ENCODE measurements at regions not wholly inside any gene's neighbourhood (a gene's known extent, or its start where the extent isn't known, plus 50 kb on each side); places are given as distances from the start of the nearest gene placed in this dataset.

- Histone ChIP-seq H2BK20ac (ENCODE audit: low read depth, low read length) (no peak overlapping the region), H2AK9ac (replicated peaks; ENCODE audit: low read depth, low read length, poor library complexity) (no peak overlapping the region), H3K14ac (replicated peaks; ENCODE audit: low read depth, low read length) (no peak overlapping the region), H3K23ac (ENCODE audit: low read depth, low read length) (no peak overlapping the region), H2BK15ac (ENCODE audit: low read depth, low read length) (no peak overlapping the region), H3K18ac (ENCODE audit: low read depth, low read length) (no peak overlapping the region), H2BK5ac (ENCODE audit: low read depth, low read length, poor library complexity, severe bottlenecking) (no peak overlapping the region), H4K20me1 (ENCODE audit: insufficient read depth, low read length) (no peaks in the 10 kb centered on the region), H3K79me1 (ENCODE audit: low read depth in 1 of 2, low read length in 2 of 2) (no peaks in the 10 kb centered on the region), H3K9me3 (ENCODE audit: control insufficient read depth, insufficient read depth, low read length) (peaks cover 13% of the 10 kb centered on the region), H3K9ac (ENCODE audit: low read depth, low read length) (no peak overlapping the region), H3K36me3 (ENCODE audit: control insufficient read depth, insufficient read depth, low read length) (no peaks in the 10 kb centered on the region), H3K56ac (ENCODE audit: extremely low read depth, insufficient read depth, low read length) (no peak overlapping the region), H4K91ac (ENCODE audit: insufficient read depth, low read depth, low read length) (no peak overlapping the region), H4K8ac (ENCODE audit: low read depth in 2 of 2, low read length in 2 of 2) (no peak overlapping the region), H4K5ac (ENCODE audit: low read depth, low read length) (no peak overlapping the region), H2AFZ (replicated peaks; ENCODE audit: low read length, poor library complexity) (no peak overlapping the region), H3K4me1 (ENCODE audit: control insufficient read depth, insufficient read depth, low read length) (no peaks in the 10 kb centered on the region), H3K27ac (ENCODE audit: insufficient read depth, low read length) (no peak overlapping the region), H3K27me3 (ENCODE audit: control insufficient read depth, insufficient read depth, low read length) (no peaks in the 10 kb centered on the region), H3K4me2 (ENCODE audit: low read depth, low read length) (no peak overlapping the region), H3K9me1 (ENCODE audit: insufficient read depth, low read length) (no peaks in the 10 kb centered on the region), H2BK120ac (ENCODE audit: low read depth, low read length) (no peak overlapping the region), H3K4ac (ENCODE audit: low read depth, low read length) (no peak overlapping the region), H2AK5ac (ENCODE audit: low read depth, low read length) (no peak overlapping the region), H3K4me3 (ENCODE audit: insufficient read depth, low read depth, low read length) (no peak overlapping the region)
- dilution Hi-C loops (cut with HindIII; ENCODE audit: low sequenced_read_pairs, unreplicated experiment): no loop called here
- TF ChIP-seq ELK1 (IDR thresholded peaks at IDR 0.05; ENCODE audit: borderline replicate concordance, low read depth, low read length): no peak
- no peak for TF ChIP-seq BHLHE40 (IDR thresholded peaks at IDR 0.05; ENCODE audit: low read depth, low read length)
- no peak for TF ChIP-seq MXI1 (IDR thresholded peaks at IDR 0.05; ENCODE audit: borderline replicate concordance, low read depth, low read length)
- no peak for TF ChIP-seq USF2 (IDR thresholded peaks at IDR 0.05; ENCODE audit: low read depth, low read length)
- no peak for TF ChIP-seq POLR2A (IDR thresholded peaks at IDR 0.05; ENCODE audit: low read depth, low read length)
- no peak for TF ChIP-seq SMC3 (IDR thresholded peaks at IDR 0.05; ENCODE audit: low read depth, low read length)
- TF ChIP-seq FOS (IDR thresholded peaks at IDR 0.05; ENCODE audit: low read depth, low read length): no peak
- no peak for TF ChIP-seq MAFK (IDR thresholded peaks at IDR 0.05; ENCODE audit: low read depth, low read length)
- no peak for TF ChIP-seq CEBPB (IDR thresholded peaks at IDR 0.05; ENCODE audit: low read depth, low read length)
- TF ChIP-seq RCOR1 (IDR thresholded peaks at IDR 0.05; ENCODE audit: insufficient replicate concordance, low read length): no peak
- no peak for TF ChIP-seq MAZ (IDR thresholded peaks at IDR 0.05; ENCODE audit: borderline replicate concordance, low read depth, low read length)
- no peak for TF ChIP-seq RAD21 (IDR thresholded peaks at IDR 0.05; ENCODE audit: low read length)
- TF ChIP-seq RFX5 (IDR thresholded peaks at IDR 0.05; ENCODE audit: low read depth, low read length): no peak
- no peak for TF ChIP-seq CTCF (conservative IDR thresholded peaks at IDR 0.05; ENCODE audit: low read depth, low read length)
- no peak for TF ChIP-seq CHD1 (IDR thresholded peaks at IDR 0.05; ENCODE audit: low read depth, low read length)
- TF ChIP-seq NFE2L2 (IDR thresholded peaks at IDR 0.05; ENCODE audit: low read depth, low read length): no peak
- ATAC-seq (ENCODE audit: low read depth) (no peak), DNase-seq (no peak)
- WGBS, 2 experiments (ENCODE audit: extremely low coverage in 2 of 2, insufficient read length in 1 of 2): no CpG with 5 or more reads among the region's 2 CpGs
- in situ Hi-C loops (cut with MboI; ENCODE audit: low sequenced_read_pairs): no loop called here
- no TSS peak for BruUV-seq (replicated peaks)
- ChIA-PET POLR2A (ENCODE audit: unreplicated experiment) (no interaction called here), CTCF (no interaction called here)
- intact Hi-C loops (cut with micrococcal nuclease): no loop called here
These were observed 464.0 kb upstream of the AUTS2 start for GRCh38 chr7:69134316-69134715.

Data from IMR-90 (cell line).